ENCODE measurements at regions not wholly inside any gene's neighbourhood (a gene's known extent, or its start where the extent isn't known, plus 50 kb on each side); places are given as distances from the start of the nearest gene placed in this dataset.

GRCh38 chr4:62640296-62640695 lies 1440.2 kb downstream of the ADGRL3 start:
- DNase-seq, result no peak
- Mint-ChIP-seq H3K4me1 (ENCODE audit: low read depth, unreplicated experiment) (no peaks in the 10 kb centered on the region), H3K36me3 (ENCODE audit: insufficient read depth, unreplicated experiment) (no peaks in the 10 kb centered on the region), H3K4me3 (ENCODE audit: low read depth, unreplicated experiment) (no peak overlapping the region), H3K9me3 (ENCODE audit: low read depth, unreplicated experiment) (no peaks in the 10 kb centered on the region), H3K27me3 (ENCODE audit: unreplicated experiment) (no peaks in the 10 kb centered on the region), H3K27ac (ENCODE audit: unreplicated experiment) (no peak overlapping the region)
- intact Hi-C loops (cut with micrococcal nuclease; ENCODE audit: unreplicated experiment), result no loop called here
- CTCF ChIA-PET, result no interaction called here
- TF ChIP-seq, protein P1, sequence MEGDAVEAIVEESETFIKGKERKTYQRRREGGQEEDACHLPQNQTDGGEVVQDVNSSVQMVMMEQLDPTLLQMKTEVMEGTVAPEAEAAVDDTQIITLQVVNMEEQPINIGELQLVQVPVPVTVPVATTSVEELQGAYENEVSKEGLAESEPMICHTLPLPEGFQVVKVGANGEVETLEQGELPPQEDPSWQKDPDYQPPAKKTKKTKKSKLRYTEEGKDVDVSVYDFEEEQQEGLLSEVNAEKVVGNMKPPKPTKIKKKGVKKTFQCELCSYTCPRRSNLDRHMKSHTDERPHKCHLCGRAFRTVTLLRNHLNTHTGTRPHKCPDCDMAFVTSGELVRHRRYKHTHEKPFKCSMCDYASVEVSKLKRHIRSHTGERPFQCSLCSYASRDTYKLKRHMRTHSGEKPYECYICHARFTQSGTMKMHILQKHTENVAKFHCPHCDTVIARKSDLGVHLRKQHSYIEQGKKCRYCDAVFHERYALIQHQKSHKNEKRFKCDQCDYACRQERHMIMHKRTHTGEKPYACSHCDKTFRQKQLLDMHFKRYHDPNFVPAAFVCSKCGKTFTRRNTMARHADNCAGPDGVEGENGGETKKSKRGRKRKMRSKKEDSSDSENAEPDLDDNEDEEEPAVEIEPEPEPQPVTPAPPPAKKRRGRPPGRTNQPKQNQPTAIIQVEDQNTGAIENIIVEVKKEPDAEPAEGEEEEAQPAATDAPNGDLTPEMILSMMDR (IDR thresholded peaks at IDR 0.05; ENCODE audit: unreplicated experiment), result no peak
- BruUV-seq (replicated peaks), result no TSS peak

DNA sequence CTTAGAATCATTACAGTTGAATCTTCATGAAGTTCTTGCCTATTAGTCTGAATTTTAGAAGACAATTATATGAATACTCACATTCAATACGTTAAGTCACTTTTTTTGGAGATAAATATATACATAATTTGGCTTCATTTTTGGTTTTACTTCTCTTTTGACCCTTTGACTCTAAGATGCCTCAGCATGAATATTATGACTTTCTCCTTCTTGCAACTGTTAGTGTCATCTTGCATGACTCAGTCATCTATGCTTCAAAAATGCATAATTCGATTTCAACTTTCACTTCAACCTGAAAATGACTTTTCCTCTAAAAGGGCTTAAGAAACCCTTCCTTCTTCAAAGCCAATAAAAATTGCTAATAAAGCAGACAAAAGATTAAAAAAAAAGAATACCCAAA lies 1427.5 kb downstream of the ADGRL3 start:
- no peak for DNase-seq
- Mint-ChIP-seq H3K9me3 (ENCODE audit: low read depth, unreplicated experiment) (peaks cover 3% of the 10 kb centered on the region), H3K27ac (ENCODE audit: unreplicated experiment) (no peak overlapping the region), H3K36me3 (ENCODE audit: insufficient read depth, unreplicated experiment) (no peaks in the 10 kb centered on the region), H3K27me3 (ENCODE audit: unreplicated experiment) (no peaks in the 10 kb centered on the region), H3K4me1 (ENCODE audit: low read depth, unreplicated experiment) (no peaks in the 10 kb centered on the region), H3K4me3 (ENCODE audit: low read depth, unreplicated experiment) (no peak overlapping the region)
- TF ChIP-seq, protein P1 (IDR thresholded peaks at IDR 0.05; ENCODE audit: unreplicated experiment), result no peak
- CTCF ChIA-PET, result no interaction called here
- no TSS peak for BruUV-seq (replicated peaks)
- intact Hi-C loops (cut with micrococcal nuclease; ENCODE audit: unreplicated experiment), result no loop called here

DNA sequence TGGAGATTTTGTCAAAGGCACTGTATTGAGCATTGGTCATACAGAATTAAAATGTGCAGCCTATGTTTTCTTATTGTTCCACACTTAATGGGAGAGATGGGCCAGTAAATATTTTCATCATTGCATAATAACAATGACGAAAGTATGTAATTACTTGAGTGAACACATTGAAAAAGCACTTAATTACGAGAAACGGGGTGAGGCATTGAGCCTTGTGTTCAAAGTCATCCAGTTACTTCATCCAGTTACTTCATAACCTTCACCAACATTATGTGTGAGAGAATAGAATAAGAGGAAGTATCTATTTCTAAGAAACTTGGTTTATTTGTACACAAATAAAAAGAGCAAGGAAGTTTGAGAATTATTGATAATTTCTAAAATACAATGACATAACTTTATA lies 1427.0 kb downstream of the ADGRL3 start:
- TF ChIP-seq, protein P1 (IDR thresholded peaks at IDR 0.05; ENCODE audit: unreplicated experiment), result no peak
- intact Hi-C loops (cut with micrococcal nuclease; ENCODE audit: unreplicated experiment), result no loop called here
- Mint-ChIP-seq H3K27me3 (ENCODE audit: unreplicated experiment) (no peaks in the 10 kb centered on the region), H3K9me3 (ENCODE audit: low read depth, unreplicated experiment) (peaks cover 3% of the 10 kb centered on the region), H3K36me3 (ENCODE audit: insufficient read depth, unreplicated experiment) (no peaks in the 10 kb centered on the region), H3K4me3 (ENCODE audit: low read depth, unreplicated experiment) (no peak overlapping the region), H3K4me1 (ENCODE audit: low read depth, unreplicated experiment) (no peaks in the 10 kb centered on the region), H3K27ac (ENCODE audit: unreplicated experiment) (no peak overlapping the region)
- no TSS peak for BruUV-seq (replicated peaks)
- CTCF ChIA-PET, result no interaction called here
- no peak for DNase-seq

GRCh38 chr4:62622089-62622488 lies 1422.0 kb downstream of the ADGRL3 start:
- intact Hi-C loops (cut with micrococcal nuclease; ENCODE audit: unreplicated experiment), result no loop called here
- no TSS peak for BruUV-seq (replicated peaks)
- Mint-ChIP-seq H3K9me3 (ENCODE audit: low read depth, unreplicated experiment) (peaks cover 5% of the 10 kb centered on the region), H3K4me3 (ENCODE audit: low read depth, unreplicated experiment) (no peak overlapping the region), H3K27ac (ENCODE audit: unreplicated experiment) (no peak overlapping the region), H3K27me3 (ENCODE audit: unreplicated experiment) (no peaks in the 10 kb centered on the region), H3K36me3 (ENCODE audit: insufficient read depth, unreplicated experiment) (no peaks in the 10 kb centered on the region), H3K4me1 (ENCODE audit: low read depth, unreplicated experiment) (no peaks in the 10 kb centered on the region)
- TF ChIP-seq, protein P1 (IDR thresholded peaks at IDR 0.05; ENCODE audit: unreplicated experiment), result no peak
- DNase-seq, result no peak
- CTCF ChIA-PET, result no interaction called here

- Mint-ChIP-seq H3K27ac (ENCODE audit: unreplicated experiment) (no peak overlapping the region), H3K36me3 (ENCODE audit: insufficient read depth, unreplicated experiment) (no peaks in the 10 kb centered on the region), H3K4me3 (ENCODE audit: low read depth, unreplicated experiment) (no peak overlapping the region), H3K27me3 (ENCODE audit: unreplicated experiment) (no peaks in the 10 kb centered on the region), H3K9me3 (ENCODE audit: low read depth, unreplicated experiment) (peaks cover 5% of the 10 kb centered on the region), H3K4me1 (ENCODE audit: low read depth, unreplicated experiment) (no peaks in the 10 kb centered on the region)
- intact Hi-C loops (cut with micrococcal nuclease; ENCODE audit: unreplicated experiment), result no loop called here
- no TSS peak for BruUV-seq (replicated peaks)
- TF ChIP-seq, protein P1 (IDR thresholded peaks at IDR 0.05; ENCODE audit: unreplicated experiment), result no peak
- DNase-seq, result no peak
- CTCF ChIA-PET, result no interaction called here
Observed at GRCh38 chr4:62619971-62620370, 1419.8 kb downstream of the ADGRL3 start.
